SK-N-SH (cell line): ENCODE measurements at regions not wholly inside any gene's neighbourhood (a gene's known extent, or its start where the extent isn't known, plus 50 kb on each side); places are given as distances from the start of the nearest gene placed in this dataset.

Experiments
- CTCF ChIA-PET: fragments of 300-600, 350-600 bp; formaldehyde crosslinking; extraction: SDS; loops from one replicate; lab custom pipeline; 2021; lab: Yijun Ruan, JAX
- POLR2A ChIA-PET: fragments of 350-600 bp; sonication (Branson Sonifier 250); formaldehyde crosslinking; extraction: SDS; loops from one replicate; lab custom pipeline; 2020; ENCODE audit warnings: antibody characterized with exemption, inconsistent platforms; lab: Yijun Ruan, JAX
- DNase-seq: peaks from one replicate; pipeline ENCODE4 v3.0.0; 2012
- H2AFZ ChIP-seq: fragments of 200-600 bp; sonication (generic); 2 replicates; pipeline ENCODE4 v1.8.1; 2016; ENCODE audit warnings: antibody characterized with exemption, mild to moderate bottlenecking, low read depth
- H3F3A ChIP-seq: fragments of 200-600 bp; sonication (generic); replicated peaks from 2 replicates; pipeline ENCODE3; 2016; ENCODE audit warnings: antibody characterized with exemption, mild to moderate bottlenecking; ENCODE audit not compliant: insufficient read depth
- H3K27ac ChIP-seq, 2 experiments: fragments of 200-500 bp in 1 of 2; fragments of 200-600 bp in 1 of 2; sonication (Bioruptor generic) in 1 of 2; sonication (generic), shearing (Covaris generic) in 1 of 2; 2 replicates each; pipeline versions ENCODE4 v1.5.1 to v1.6.1; 2014 to 2016; ENCODE audit warnings: low read depth in 2 of 2, inconsistent platforms in 1 of 2, low read length in 1 of 2, mild to moderate bottlenecking in 1 of 2, mixed read lengths in 1 of 2
- H3K27me3 ChIP-seq: fragments of 200-600 bp; sonication (generic), shearing (Covaris generic); 2 replicates; pipeline ENCODE4 v1.6.1; 2016; ENCODE audit warnings: mixed run types; ENCODE audit not compliant: insufficient read depth
- H3K36me3 ChIP-seq, 2 experiments: fragments of 200-500 bp in 1 of 2; fragments of 200-600 bp in 1 of 2; sonication (Bioruptor generic) in 1 of 2; sonication (generic) in 1 of 2; replicated peaks in 1 of 2; 2 replicates each; pipeline versions ENCODE3 to v1.5.1; 2014 to 2016; ENCODE audit warnings: low read length in 1 of 2, mild to moderate bottlenecking in 1 of 2; ENCODE audit not compliant: insufficient read depth in 2 of 2, control insufficient read depth in 1 of 2
- H3K4me1 ChIP-seq, 2 experiments: fragments of 200-500 bp in 1 of 2; fragments of 200-600 bp in 1 of 2; sonication (Bioruptor generic) in 1 of 2; sonication (generic), shearing (Covaris generic) in 1 of 2; 2 replicates each; pipeline versions ENCODE4 v1.5.1 to v1.6.1; 2014 to 2016; ENCODE audit warnings: low read depth in 1 of 2, low read length in 1 of 2, mixed run types in 1 of 2; ENCODE audit not compliant: insufficient read depth in 2 of 2, control insufficient read depth in 1 of 2
- H3K4me2 ChIP-seq: fragments of 200-600 bp; sonication (generic), shearing (Covaris generic); 2 replicates; pipeline ENCODE4 v1.6.1; 2017; ENCODE audit warnings: mixed run types
- H3K4me3 ChIP-seq, 2 experiments: fragments of 200-500 bp in 1 of 2; fragments of 200-600 bp in 1 of 2; sonication (Bioruptor generic) in 1 of 2; sonication (generic), shearing (Covaris generic) in 1 of 2; 2 replicates each; pipeline versions ENCODE4 v1.5.1 to v1.8.1; 2014 to 2016; ENCODE audit warnings: low read depth in 2 of 2, inconsistent platforms in 1 of 2, low read length in 1 of 2, mild to moderate bottlenecking in 1 of 2, mixed read lengths in 1 of 2, moderate library complexity in 1 of 2
- H3K79me2 ChIP-seq: fragments of 200-600 bp; sonication (generic); 2 replicates; pipeline ENCODE4 v1.8.1; 2017; ENCODE audit warnings: mild to moderate bottlenecking; ENCODE audit not compliant: insufficient read depth
- H3K9ac ChIP-seq: fragments of 200-600 bp; sonication (generic); 2 replicates; pipeline ENCODE4 v1.6.1; 2017; ENCODE audit warnings: mixed run types
- H3K9me2 ChIP-seq: fragments of 200-600 bp; sonication (generic); 2 replicates; pipeline ENCODE4 v1.6.1; 2017; ENCODE audit warnings: mixed run types
- H3K9me3 ChIP-seq: fragments of 200-600 bp; sonication (generic); 2 replicates; pipeline ENCODE4 v1.6.1; 2017; ENCODE audit warnings: mixed run types, mild to moderate bottlenecking, moderate library complexity
- H4K20me1 ChIP-seq: fragments of 200-600 bp; sonication (generic); 2 replicates; pipeline ENCODE4 v1.6.1; 2017; ENCODE audit warnings: mild to moderate bottlenecking, mixed run types; ENCODE audit not compliant: insufficient read depth
- CHD2 ChIP-seq: fragments of 150-350 bp; IDR thresholded peaks from 2 replicates; pipeline ENCODE4 v1.6.1; 2018; ENCODE audit warnings: low read length; ENCODE audit not compliant: partially characterized antibody
- CTCF ChIP-seq: fragments of 200-600 bp; sonication (generic); IDR thresholded peaks from 2 replicates; pipeline ENCODE4 v1.6.1; 2017; ENCODE audit warnings: antibody characterized with exemption, mild to moderate bottlenecking, moderate library complexity
- EP300 ChIP-seq, 2 experiments: IDR thresholded peaks; 2 replicates each; pipeline versions ENCODE4 v1.4.0 to v1.6.1; 2012; ENCODE audit warnings: borderline replicate concordance in 1 of 2, low read depth in 1 of 2, low read length in 1 of 2
- EZH2phosphoT487 ChIP-seq: fragments of 200-600 bp; sonication (generic); IDR thresholded peaks from 2 replicates; pipeline ENCODE4 v1.6.1; 2017; ENCODE audit warnings: low read depth, mixed run types, mild to moderate bottlenecking, antibody characterized with exemption, moderate library complexity, borderline replicate concordance
- FOSL2 ChIP-seq: IDR thresholded peaks from 2 replicates; pipeline ENCODE4 v1.4.0; 2012; ENCODE audit warnings: low read depth, mild to moderate bottlenecking, moderate library complexity, borderline replicate concordance
- GATA2 ChIP-seq: sonication (generic); formaldehyde crosslinking; IDR thresholded peaks from 2 replicates; pipeline ENCODE4 v1.5.0; 2020; ENCODE audit warnings: mild to moderate bottlenecking, missing genetic modification reagents
- IRF3 ChIP-seq: fragments of 150-350 bp; IDR thresholded peaks from 2 replicates; pipeline ENCODE4 v1.6.1; 2016; ENCODE audit warnings: mild to moderate bottlenecking, low read depth, low read length
- JUND ChIP-seq: IDR thresholded peaks from 2 replicates; pipeline ENCODE4 v1.4.0; 2012
- MAX ChIP-seq: IDR thresholded peaks from 2 replicates; pipeline ENCODE4 v1.4.0; 2012; ENCODE audit warnings: low read depth
- MEF2A ChIP-seq: IDR thresholded peaks from 2 replicates; pipeline ENCODE4 v1.4.0; 2012; ENCODE audit warnings: low read depth, borderline replicate concordance
- MXI1 ChIP-seq: IDR thresholded peaks from 2 replicates; pipeline ENCODE4 v1.6.1; 2012; ENCODE audit warnings: mild to moderate bottlenecking, low read depth, low read length, improper control_type of control experiment
- RAD21 ChIP-seq: IDR thresholded peaks from 2 replicates; pipeline ENCODE4 v1.6.1; 2012; ENCODE audit warnings: mild to moderate bottlenecking, low read length
- RFX5 ChIP-seq: IDR thresholded peaks from 2 replicates; pipeline ENCODE4 v1.6.1; 2012; ENCODE audit warnings: mild to moderate bottlenecking, improper control_type of control experiment, low read length
- RXRA ChIP-seq: IDR thresholded peaks from 2 replicates; pipeline ENCODE4 v1.4.0; 2012; ENCODE audit warnings: low read depth, mild to moderate bottlenecking, borderline replicate concordance
- SIN3A ChIP-seq: IDR thresholded peaks from 2 replicates; pipeline ENCODE4 v1.6.1; 2012; ENCODE audit warnings: low read depth, mild to moderate bottlenecking, low read length, moderate library complexity, borderline replicate concordance
- SMC3 ChIP-seq: IDR thresholded peaks from 2 replicates; pipeline ENCODE4 v1.6.1; 2012; ENCODE audit warnings: low read depth, low read length, improper control_type of control experiment
- TCF12 ChIP-seq: IDR thresholded peaks from 2 replicates; pipeline ENCODE4 v1.4.0; 2012
- TEAD4 ChIP-seq: IDR thresholded peaks from 2 replicates; pipeline ENCODE4 v1.4.0; 2012; ENCODE audit warnings: mild to moderate bottlenecking, borderline replicate concordance; ENCODE audit not compliant: insufficient read depth
- USF1 ChIP-seq: IDR thresholded peaks from 2 replicates; pipeline ENCODE4 v1.4.0; 2012; ENCODE audit warnings: low read depth, borderline replicate concordance
- USF2 ChIP-seq: fragments of 150-350 bp; IDR thresholded peaks from 2 replicates; pipeline ENCODE4 v1.6.1; 2017; ENCODE audit warnings: antibody characterized with exemption, low read length, low read depth, borderline replicate concordance
- WGBS: methylation state at CpG from one replicate; pipeline ENCODE4 v1.1.6; 2017; ENCODE audit warnings: low lambda C conversion rate; 5-methylcytosine and 5-hydroxymethylcytosine counted together

GRCh38 chr19:28076628-28077027, 1136.3 kb downstream of the UQCRFS1 start:
- ChIA-PET CTCF (no interaction called here), POLR2A (no interaction called here)
- no peaks in the 10 kb centered on the region for H3K36me3 ChIP-seq
- H3K4me1 ChIP-seq = no peaks in the 10 kb centered on the region
- no peak for DNase-seq
- no peaks in the 10 kb centered on the region for H4K20me1 ChIP-seq
- WGBS = 1% methylated on average over 4 of the region's 4 CpGs
- no peaks in the 10 kb centered on the region for H3K9me3 ChIP-seq
- no peaks in the 10 kb centered on the region for H3K79me2 ChIP-seq
- H3K27ac ChIP-seq = no peak overlapping the region
- no peaks in the 10 kb centered on the region for H3K27me3 ChIP-seq
- H2AFZ ChIP-seq = no peak overlapping the region
- H3K4me3 ChIP-seq = no peak overlapping the region
- no peaks in the 10 kb centered on the region for H3K9me2 ChIP-seq
- TF ChIP-seq EZH2phosphoT487 = no peak
- no peak for TF ChIP-seq USF1
- TF ChIP-seq SMC3 = no peak
- TF ChIP-seq SIN3A = no peak
- TF ChIP-seq RAD21 = no peak
- TF ChIP-seq TCF12 = no peak
- TF ChIP-seq EP300 (IDR thresholded peaks at IDR 0.05; ENCODE audit: borderline replicate concordance in 1 of 2, low read depth in 1 of 2, low read length in 1 of 2) = no peak
- no peak for TF ChIP-seq MXI1
- no peak for TF ChIP-seq CTCF
- no peak for TF ChIP-seq MEF2A
- TF ChIP-seq JUND = no peak
- TF ChIP-seq FOSL2 = no peak
- TF ChIP-seq MAX = no peak
- H3F3A ChIP-seq = no peaks in the 10 kb centered on the region
- H3K4me2 ChIP-seq = no peak overlapping the region
- H3K9ac ChIP-seq = no peak overlapping the region

- Histone ChIP-seq H3K27me3 (no peaks in the 10 kb centered on the region), H2AFZ (no peak overlapping the region), H3K4me2 (no peak overlapping the region), H3K79me2 (no peaks in the 10 kb centered on the region), H3K9ac (no peak overlapping the region), H3K4me3 (no peak overlapping the region), H3K36me3 (no peaks in the 10 kb centered on the region), H3K4me1 (no peaks in the 10 kb centered on the region), H3K9me3 (no peaks in the 10 kb centered on the region), H3K9me2 (no peaks in the 10 kb centered on the region), H3F3A (no peaks in the 10 kb centered on the region), H3K27ac (no peak overlapping the region), H4K20me1 (no peaks in the 10 kb centered on the region)
- TF ChIP-seq RFX5 (no peak), USF2 (no peak), RXRA (no peak), TEAD4 (no peak), EZH2phosphoT487 (no peak), IRF3 (no peak), CHD2 (no peak), CTCF (no peak), GATA2 (CRISPR knock-in tag) (no peak)
- ChIA-PET CTCF (no interaction called here), POLR2A (no interaction called here)
- DNase-seq = no peak
- 0% methylated on average over 1 of the region's 1 CpG for WGBS
Observed at GRCh38 chr19:28075229-28075628, 1137.7 kb downstream of the UQCRFS1 start.
